KMS-11 (cell line): ENCODE measurements at regions not wholly inside any gene's neighbourhood (a gene's known extent, or its start where the extent isn't known, plus 50 kb on each side); places are given as distances from the start of the nearest gene placed in this dataset.

Experiments
- H2AFZ ChIP-seq: fragments of 200-600 bp; sonication (generic); 2 replicates; pipeline ENCODE4 v1.6.1; 2016; ENCODE audit warnings: antibody characterized with exemption, mixed run types, low read depth
- H3K27ac ChIP-seq: fragments of 200-600 bp; sonication (generic); 2 replicates; pipeline ENCODE4 v1.6.1; 2016; ENCODE audit warnings: mild to moderate bottlenecking, mixed run types
- H3K27me3 ChIP-seq: fragments of 200-600 bp; sonication (generic); 2 replicates; pipeline ENCODE4 v1.6.1; 2017; ENCODE audit warnings: mild to moderate bottlenecking, low read depth, mixed run types, moderate library complexity; ENCODE audit not compliant: insufficient read depth
- H3K36me3 ChIP-seq: fragments of 200-600 bp; sonication (generic); 2 replicates; pipeline ENCODE4 v1.6.1; 2017; ENCODE audit warnings: mild to moderate bottlenecking, mixed run types; ENCODE audit not compliant: insufficient read depth
- H3K4me1 ChIP-seq: fragments of 200-600 bp; sonication (generic); 2 replicates; pipeline ENCODE4 v1.6.1; 2016; ENCODE audit warnings: mild to moderate bottlenecking, low read depth, mixed run types; ENCODE audit not compliant: poor library complexity, severe bottlenecking
- H3K4me2 ChIP-seq: fragments of 200-600 bp; sonication (generic); 2 replicates; pipeline ENCODE4 v1.7.0; 2016; ENCODE audit warnings: mild to moderate bottlenecking, mixed run types
- H3K4me3 ChIP-seq: fragments of 200-600 bp; sonication (generic); IDR thresholded peaks from 2 replicates; pipeline ENCODE4 v1.6.1; 2017; ENCODE audit warnings: low read depth, low read length, mixed read lengths; ENCODE audit not compliant: insufficient read depth
- H3K79me2 ChIP-seq: fragments of 200-600 bp; sonication (generic); 2 replicates; pipeline ENCODE4 v1.6.1; 2016; ENCODE audit warnings: low read depth, mixed run types; ENCODE audit not compliant: insufficient read depth
- H3K9ac ChIP-seq: fragments of 200-600 bp; sonication (generic); 2 replicates; pipeline ENCODE4 v1.6.1; 2016; ENCODE audit warnings: mild to moderate bottlenecking, mixed run types
- H4K20me1 ChIP-seq: fragments of 200-600 bp; sonication (generic); 2 replicates; pipeline ENCODE4 v1.6.1; 2016; ENCODE audit warnings: mild to moderate bottlenecking, mixed run types; ENCODE audit not compliant: insufficient read depth
- TF ChIP-seq, protein P1 (sequence below): fragments of 200-600 bp; sonication (generic); conservative IDR thresholded peaks from 2 replicates; pipeline ENCODE4 v1.6.1; 2017; ENCODE audit warnings: low read depth, mild to moderate bottlenecking, antibody characterized with exemption, low read length, moderate library complexity, mixed read lengths

DNA sequence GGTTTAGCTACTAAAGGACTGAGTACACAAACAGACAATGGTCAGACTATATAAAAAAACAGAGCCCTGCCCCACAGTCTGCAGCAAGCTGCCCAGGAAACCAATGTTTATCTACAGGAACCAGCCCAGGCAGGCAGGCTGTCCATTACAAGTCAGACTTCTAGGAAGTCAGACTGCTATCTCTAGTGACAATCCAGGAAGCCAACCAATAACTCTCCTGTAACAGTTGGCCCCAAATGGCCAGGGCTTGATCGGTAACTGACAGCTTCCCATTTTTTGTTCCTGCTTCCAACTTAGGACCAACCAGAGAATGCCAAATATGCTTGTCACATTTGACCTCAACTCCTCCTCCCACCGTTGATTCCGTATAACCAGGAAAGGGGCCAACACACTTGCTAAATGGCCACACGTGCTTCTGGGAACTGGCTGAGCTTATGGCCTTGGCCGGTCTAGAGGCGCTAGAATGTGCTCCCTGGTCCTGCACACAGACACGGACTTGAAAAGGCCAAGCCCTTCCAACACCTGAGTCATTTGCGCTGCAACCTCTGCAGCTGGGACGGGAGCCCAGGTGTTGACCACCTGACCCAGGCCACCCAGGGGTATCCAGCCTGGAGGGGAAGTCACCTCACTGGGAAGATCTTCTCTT, 79.6 kb upstream of the CDK20 start:
- no peak overlapping the region for H3K9ac ChIP-seq
- no peaks in the 10 kb centered on the region for H4K20me1 ChIP-seq
- no peak overlapping the region for H3K4me3 ChIP-seq
- TF ChIP-seq, protein P1, sequence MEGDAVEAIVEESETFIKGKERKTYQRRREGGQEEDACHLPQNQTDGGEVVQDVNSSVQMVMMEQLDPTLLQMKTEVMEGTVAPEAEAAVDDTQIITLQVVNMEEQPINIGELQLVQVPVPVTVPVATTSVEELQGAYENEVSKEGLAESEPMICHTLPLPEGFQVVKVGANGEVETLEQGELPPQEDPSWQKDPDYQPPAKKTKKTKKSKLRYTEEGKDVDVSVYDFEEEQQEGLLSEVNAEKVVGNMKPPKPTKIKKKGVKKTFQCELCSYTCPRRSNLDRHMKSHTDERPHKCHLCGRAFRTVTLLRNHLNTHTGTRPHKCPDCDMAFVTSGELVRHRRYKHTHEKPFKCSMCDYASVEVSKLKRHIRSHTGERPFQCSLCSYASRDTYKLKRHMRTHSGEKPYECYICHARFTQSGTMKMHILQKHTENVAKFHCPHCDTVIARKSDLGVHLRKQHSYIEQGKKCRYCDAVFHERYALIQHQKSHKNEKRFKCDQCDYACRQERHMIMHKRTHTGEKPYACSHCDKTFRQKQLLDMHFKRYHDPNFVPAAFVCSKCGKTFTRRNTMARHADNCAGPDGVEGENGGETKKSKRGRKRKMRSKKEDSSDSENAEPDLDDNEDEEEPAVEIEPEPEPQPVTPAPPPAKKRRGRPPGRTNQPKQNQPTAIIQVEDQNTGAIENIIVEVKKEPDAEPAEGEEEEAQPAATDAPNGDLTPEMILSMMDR: no peak
- no peak overlapping the region for H3K27ac ChIP-seq
- H3K4me2 ChIP-seq: no peak overlapping the region
- H3K27me3 ChIP-seq: no peaks in the 10 kb centered on the region
- no peaks in the 10 kb centered on the region for H3K79me2 ChIP-seq
- H3K4me1 ChIP-seq: peaks cover 6% of the 10 kb centered on the region
- H2AFZ ChIP-seq: no peak overlapping the region
- H3K36me3 ChIP-seq: no peaks in the 10 kb centered on the region

GRCh38 chr9:88052321-88052965, 78.1 kb upstream of the CDK20 start:
- no peak overlapping the region for H3K4me2 ChIP-seq
- no peaks in the 10 kb centered on the region for H4K20me1 ChIP-seq
- H3K4me3 ChIP-seq: no peak overlapping the region
- no peak overlapping the region for H3K27ac ChIP-seq
- no peaks in the 10 kb centered on the region for H3K36me3 ChIP-seq
- TF ChIP-seq, protein P1: no peak
- H3K4me1 ChIP-seq: peaks cover 7% of the 10 kb centered on the region
- H2AFZ ChIP-seq: no peak overlapping the region
- no peak overlapping the region for H3K9ac ChIP-seq
- H3K27me3 ChIP-seq: no peaks in the 10 kb centered on the region
- no peaks in the 10 kb centered on the region for H3K79me2 ChIP-seq

DNA sequence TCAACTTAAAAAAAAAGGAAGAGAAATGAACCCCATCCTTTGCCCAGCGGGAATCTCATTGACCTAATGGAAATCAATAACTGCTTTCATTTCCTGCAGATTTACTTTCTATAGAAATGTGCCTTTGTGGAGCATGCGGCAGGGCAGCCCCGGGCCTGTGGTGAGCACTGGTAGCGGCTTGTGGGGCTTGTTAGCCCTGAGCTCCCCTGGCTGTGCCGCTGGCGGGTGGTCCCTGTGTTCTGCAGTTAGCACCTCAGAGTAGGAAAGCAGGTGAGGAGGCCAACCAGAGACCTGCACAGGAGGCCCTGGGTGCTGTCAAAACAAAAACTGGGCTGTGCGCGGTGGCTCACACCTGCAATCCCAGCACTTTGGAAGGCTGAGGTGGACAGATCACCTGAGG, 76.8 kb upstream of the CDK20 start:
- Histone ChIP-seq H3K36me3 (no peaks in the 10 kb centered on the region), H3K27ac (no peak overlapping the region), H3K79me2 (no peaks in the 10 kb centered on the region), H3K4me2 (no peak overlapping the region), H3K4me1 (peaks cover 7% of the 10 kb centered on the region), H3K4me3 (no peak overlapping the region), H2AFZ (no peak overlapping the region), H4K20me1 (no peaks in the 10 kb centered on the region), H3K9ac (no peak overlapping the region), H3K27me3 (no peaks in the 10 kb centered on the region)
- TF ChIP-seq, protein P1: no peak

DNA sequence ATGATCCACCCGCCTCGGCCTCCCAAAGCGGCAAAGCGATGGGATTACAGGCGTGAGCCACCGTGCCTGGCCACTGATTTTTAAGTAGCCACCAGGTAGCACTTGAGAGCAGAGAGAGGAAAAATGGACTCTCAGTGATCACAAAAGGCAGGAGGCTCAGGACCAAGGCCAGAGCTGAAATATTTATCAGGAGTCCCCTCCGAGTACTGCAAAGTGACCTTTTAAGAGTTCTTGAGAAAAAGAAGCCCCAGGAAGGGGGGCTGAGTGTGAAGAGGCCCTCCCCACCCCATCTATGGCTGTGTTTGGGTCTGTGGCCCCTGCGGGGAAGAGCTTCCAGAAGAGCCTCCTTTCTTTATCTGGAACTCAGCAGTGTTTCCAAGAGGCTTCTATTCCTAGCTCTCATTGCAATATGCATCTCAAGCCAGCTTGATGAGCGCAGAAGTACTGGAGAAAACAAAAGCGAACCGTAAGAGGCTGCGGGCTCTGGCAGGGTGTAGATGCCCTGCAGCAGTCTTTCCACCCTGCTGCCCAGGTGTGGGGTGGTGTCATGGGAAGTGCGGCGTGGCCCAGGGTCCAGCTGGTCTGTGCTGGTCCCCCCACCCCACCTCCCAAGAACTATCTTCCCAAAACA, 75.5 kb upstream of the CDK20 start:
- H3K36me3 ChIP-seq: no peaks in the 10 kb centered on the region
- H2AFZ ChIP-seq: no peak overlapping the region
- no peak overlapping the region for H3K9ac ChIP-seq
- no peak overlapping the region for H3K27ac ChIP-seq
- H3K4me1 ChIP-seq: peaks cover 7% of the 10 kb centered on the region
- no peaks in the 10 kb centered on the region for H4K20me1 ChIP-seq
- TF ChIP-seq, protein P1: no peak
- H3K4me2 ChIP-seq: no peak overlapping the region
- H3K79me2 ChIP-seq: no peaks in the 10 kb centered on the region
- no peak overlapping the region for H3K4me3 ChIP-seq
- no peaks in the 10 kb centered on the region for H3K27me3 ChIP-seq
